ENCODE measurements at regions not wholly inside any gene's neighbourhood (a gene's known extent, or its start where the extent isn't known, plus 50 kb on each side); places are given as distances from the start of the nearest gene placed in this dataset.
"Not testable (repeated sequence)": the region's sequence is repeated elsewhere in the genome, so short reads cannot be mapped to it uniquely, and the experiment has no call there.

DNA sequence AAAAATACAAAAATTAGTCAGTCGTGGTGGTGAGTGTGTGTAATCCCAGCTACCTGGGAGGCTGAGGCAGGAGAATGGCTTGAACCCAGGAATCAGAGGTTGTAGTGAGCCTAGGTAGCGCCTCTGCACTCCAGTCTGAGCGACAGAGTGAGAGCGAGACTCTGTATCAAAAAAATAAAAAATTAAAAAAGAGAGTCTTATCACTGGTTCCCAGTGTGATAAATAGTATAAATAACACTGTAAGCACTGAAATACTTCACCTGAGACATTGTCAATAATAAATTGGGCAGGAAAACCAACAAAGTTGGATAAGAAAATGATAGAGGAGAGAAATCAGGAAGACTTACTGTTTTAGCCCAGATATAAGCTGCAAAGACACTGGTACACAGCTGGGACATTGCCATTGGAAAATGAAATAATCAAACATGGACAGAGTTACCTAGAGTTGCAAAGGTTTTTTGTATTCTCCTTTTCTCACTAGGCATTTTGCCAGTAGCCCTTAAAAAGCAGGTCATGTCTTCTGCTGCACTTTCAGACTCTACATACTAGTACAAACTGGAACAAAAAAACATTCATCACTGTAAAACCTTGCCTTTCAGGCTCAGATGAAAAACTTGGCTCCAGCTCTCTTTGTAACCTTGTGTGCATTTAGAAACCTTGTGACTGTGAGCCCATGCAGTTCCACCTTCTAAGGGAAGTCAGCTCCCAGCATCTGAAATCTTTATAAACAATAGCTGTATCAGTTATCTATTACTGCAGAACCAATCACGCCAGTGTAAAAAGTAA is 55.0 kb upstream of the PPP1R2C start:
- Histone ChIP-seq H3K36me3 (ENCODE audit: control insufficient read depth, insufficient read depth, low read length) (no peaks in the 10 kb centered on the region), H3K4me1 (ENCODE audit: control insufficient read depth, insufficient read depth, low read length) (no peaks in the 10 kb centered on the region), H3K27me3 (ENCODE audit: control insufficient read depth, insufficient read depth, low read length) (peaks cover 4% of the 10 kb centered on the region), H3K9me3 (replicated peaks; ENCODE audit: control insufficient read depth, low read depth, low read length) (no peaks in the 10 kb centered on the region), H3K4me3 (ENCODE audit: low read length) (no peak overlapping the region), H3K27ac (ENCODE audit: low read length) (no peak overlapping the region)
- no peak for DNase-seq
- WGBS (ENCODE audit: insufficient coverage) = no CpG with 5 or more reads among the region's 5 CpGs

GRCh38 chrX:42833550-42833940 is 55.6 kb upstream of the PPP1R2C start:
- not testable (repeated sequence) for DNase-seq; H3K27me3 ChIP-seq (ENCODE audit: control insufficient read depth, insufficient read depth, low read length); H3K27ac ChIP-seq (ENCODE audit: low read length); H3K36me3 ChIP-seq (ENCODE audit: control insufficient read depth, insufficient read depth, low read length); H3K4me3 ChIP-seq (ENCODE audit: low read length); H3K4me1 ChIP-seq (ENCODE audit: control insufficient read depth, insufficient read depth, low read length); H3K9me3 ChIP-seq (replicated peaks; ENCODE audit: control insufficient read depth, low read depth, low read length)
- no CpG with 5 or more reads among the region's 4 CpGs for WGBS (ENCODE audit: insufficient coverage)

- Histone ChIP-seq H3K9me3 (replicated peaks; ENCODE audit: control insufficient read depth, low read depth, low read length) (no peaks in the 10 kb centered on the region), H3K27ac (ENCODE audit: low read length) (no peak overlapping the region), H3K4me3 (ENCODE audit: low read length) (no peak overlapping the region), H3K36me3 (ENCODE audit: control insufficient read depth, insufficient read depth, low read length) (no peaks in the 10 kb centered on the region), H3K27me3 (ENCODE audit: control insufficient read depth, insufficient read depth, low read length) (no peaks in the 10 kb centered on the region), H3K4me1 (ENCODE audit: control insufficient read depth, insufficient read depth, low read length) (no peaks in the 10 kb centered on the region)
- DNase-seq = no peak
- WGBS (ENCODE audit: insufficient coverage) = 50% methylated on average over 2 of the region's 4 CpGs
Observed at GRCh38 chrX:42837101-42837726, 59.3 kb upstream of the PPP1R2C start.

- H3K27me3 ChIP-seq (ENCODE audit: control insufficient read depth, insufficient read depth, low read length) = no peaks in the 10 kb centered on the region
- no peak overlapping the region for H3K4me3 ChIP-seq (ENCODE audit: low read length)
- no peaks in the 10 kb centered on the region for H3K9me3 ChIP-seq (replicated peaks; ENCODE audit: control insufficient read depth, low read depth, low read length)
- no peaks in the 10 kb centered on the region for H3K36me3 ChIP-seq (ENCODE audit: control insufficient read depth, insufficient read depth, low read length)
- no peak overlapping the region for H3K27ac ChIP-seq (ENCODE audit: low read length)
- DNase-seq = no peak
- H3K4me1 ChIP-seq (ENCODE audit: control insufficient read depth, insufficient read depth, low read length) = no peaks in the 10 kb centered on the region
Observed at GRCh38 chrX:42837747-42838146, 59.8 kb upstream of the PPP1R2C start.

DNA sequence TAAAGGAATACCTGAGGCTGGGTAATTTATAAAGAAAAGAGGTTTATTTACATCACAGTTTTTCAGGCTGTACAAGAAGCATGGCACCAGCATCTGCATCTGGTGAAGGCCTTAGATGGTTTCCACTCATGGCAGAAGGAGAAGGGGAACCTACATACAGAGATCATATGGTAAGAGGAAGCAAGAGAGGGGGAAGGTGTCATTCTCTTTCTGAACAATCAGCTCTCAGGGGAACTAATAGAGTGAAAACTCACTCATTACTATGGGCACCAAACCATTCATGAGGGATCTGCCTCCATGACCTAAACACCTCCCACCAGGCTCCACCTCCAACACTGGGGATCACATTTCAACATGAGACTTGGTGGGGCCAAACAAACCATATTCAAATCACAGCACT is 61.7 kb upstream of the PPP1R2C start:
- Histone ChIP-seq H3K4me1 (ENCODE audit: control insufficient read depth, insufficient read depth, low read length) (no peaks in the 10 kb centered on the region), H3K27me3 (ENCODE audit: control insufficient read depth, insufficient read depth, low read length) (no peaks in the 10 kb centered on the region), H3K27ac (ENCODE audit: low read length) (no peak overlapping the region), H3K9me3 (replicated peaks; ENCODE audit: control insufficient read depth, low read depth, low read length) (no peaks in the 10 kb centered on the region), H3K36me3 (ENCODE audit: control insufficient read depth, insufficient read depth, low read length) (no peaks in the 10 kb centered on the region), H3K4me3 (ENCODE audit: low read length) (no peak overlapping the region)
- DNase-seq = no peak

DNA sequence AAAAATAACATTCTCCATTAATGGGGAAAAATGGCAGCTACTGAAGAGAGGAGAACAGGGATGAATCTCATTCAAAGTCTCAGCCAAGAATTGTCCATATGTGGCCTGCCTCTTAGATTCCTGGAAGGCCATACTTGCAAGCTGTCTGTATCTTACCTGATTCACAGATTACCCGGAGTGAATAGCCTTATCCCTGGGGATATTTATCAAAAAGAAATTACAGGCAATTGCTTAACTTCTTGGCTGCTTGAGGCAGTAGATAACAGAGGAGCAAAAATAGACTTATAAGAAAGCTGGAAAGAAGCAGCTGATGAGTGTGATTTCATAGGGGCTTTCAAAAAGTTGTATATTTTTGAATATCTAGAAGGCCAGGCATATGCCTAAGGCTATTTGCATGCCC is 68.8 kb upstream of the PPP1R2C start:
- H3K4me3 ChIP-seq (ENCODE audit: low read length) = no peak overlapping the region
- no peaks in the 10 kb centered on the region for H3K4me1 ChIP-seq (ENCODE audit: control insufficient read depth, insufficient read depth, low read length)
- no CpG with 5 or more reads among the region's 1 CpG for WGBS (ENCODE audit: insufficient coverage)
- H3K27me3 ChIP-seq (ENCODE audit: control insufficient read depth, insufficient read depth, low read length) = no peaks in the 10 kb centered on the region
- H3K27ac ChIP-seq (ENCODE audit: low read length) = no peak overlapping the region
- DNase-seq = no peak
- no peaks in the 10 kb centered on the region for H3K9me3 ChIP-seq (replicated peaks; ENCODE audit: control insufficient read depth, low read depth, low read length)
- no peaks in the 10 kb centered on the region for H3K36me3 ChIP-seq (ENCODE audit: control insufficient read depth, insufficient read depth, low read length)

DNA sequence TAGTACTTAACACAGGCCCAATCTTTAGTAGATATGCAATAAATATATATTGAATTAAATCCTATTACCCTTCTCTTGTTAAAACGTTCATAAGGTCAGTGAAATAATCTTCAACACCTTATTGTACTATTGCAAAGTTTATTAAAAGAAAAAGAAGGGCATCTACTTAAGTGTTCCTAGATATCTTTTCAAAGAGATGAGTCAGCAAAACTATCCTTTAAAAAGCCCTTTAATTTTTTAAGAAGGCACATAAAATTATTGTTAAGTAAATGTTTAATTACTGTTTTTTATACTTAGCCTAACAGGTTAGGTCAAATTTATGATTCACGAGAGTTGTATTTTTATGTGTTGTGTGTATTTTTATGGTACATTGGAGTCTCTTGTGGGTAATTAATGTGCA is 77.3 kb upstream of the PPP1R2C start:
- no peak for DNase-seq
- WGBS (ENCODE audit: insufficient coverage) = no CpG with 5 or more reads among the region's 2 CpGs
- no peak overlapping the region for H3K27ac ChIP-seq (ENCODE audit: low read length)
- H3K36me3 ChIP-seq (ENCODE audit: control insufficient read depth, insufficient read depth, low read length) = no peaks in the 10 kb centered on the region
- H3K9me3 ChIP-seq (replicated peaks; ENCODE audit: control insufficient read depth, low read depth, low read length) = no peaks in the 10 kb centered on the region
- H3K4me3 ChIP-seq (ENCODE audit: low read length) = no peak overlapping the region
- no peaks in the 10 kb centered on the region for H3K4me1 ChIP-seq (ENCODE audit: control insufficient read depth, insufficient read depth, low read length)
- peaks cover 3% of the 10 kb centered on the region for H3K27me3 ChIP-seq (ENCODE audit: control insufficient read depth, insufficient read depth, low read length)

DNA sequence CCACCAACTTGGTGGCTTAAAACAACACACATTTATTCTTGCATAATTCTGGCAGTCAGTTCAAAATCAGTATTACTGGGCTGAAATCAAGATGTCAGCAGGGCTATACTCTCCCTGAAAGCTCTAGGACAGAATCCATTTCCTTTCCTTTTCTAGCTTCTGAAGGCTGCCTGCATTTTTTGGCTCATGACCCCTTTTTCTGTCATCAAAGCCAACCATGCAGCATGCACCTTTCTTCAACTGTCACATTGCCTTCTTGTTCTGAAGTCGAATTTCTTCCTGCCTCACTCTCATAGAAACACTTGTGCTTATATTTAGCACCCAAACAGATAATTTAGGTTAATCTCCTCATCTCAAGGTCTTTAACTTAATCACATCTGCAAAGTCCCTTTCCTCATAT is 79.8 kb upstream of the PPP1R2C start:
- 29% methylated on average over 1 of the region's 1 CpG for WGBS (ENCODE audit: insufficient coverage)
- no peak for DNase-seq

DNA sequence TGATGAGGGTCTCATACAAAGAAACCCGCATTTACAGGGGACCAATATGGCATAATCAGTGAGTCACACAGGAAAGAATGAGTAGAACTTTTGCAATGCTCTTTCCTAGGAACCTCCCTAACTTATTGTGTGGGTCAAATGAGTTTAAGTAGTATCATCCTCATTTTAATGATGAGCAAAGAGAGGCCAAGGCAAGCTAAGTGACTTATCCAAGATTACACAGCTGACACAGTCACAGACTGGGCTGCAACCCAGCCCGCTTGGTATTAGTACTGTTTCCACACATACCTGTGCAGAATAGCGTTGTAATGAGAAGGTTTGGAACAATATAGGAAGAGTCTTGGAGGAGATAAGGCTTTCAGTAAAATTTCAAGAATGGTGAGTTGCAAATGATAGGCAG is 91.0 kb upstream of the PPP1R2C start:
- Histone ChIP-seq H3K9me3 (replicated peaks; ENCODE audit: control insufficient read depth, low read depth, low read length) (no peaks in the 10 kb centered on the region), H3K4me3 (ENCODE audit: low read length) (no peak overlapping the region), H3K36me3 (ENCODE audit: control insufficient read depth, insufficient read depth, low read length) (no peaks in the 10 kb centered on the region), H3K27me3 (ENCODE audit: control insufficient read depth, insufficient read depth, low read length) (no peaks in the 10 kb centered on the region), H3K4me1 (ENCODE audit: control insufficient read depth, insufficient read depth, low read length) (no peaks in the 10 kb centered on the region), H3K27ac (ENCODE audit: low read length) (no peak overlapping the region)
- DNase-seq = no peak
- WGBS (ENCODE audit: insufficient coverage) = 50% methylated on average over 1 of the region's 3 CpGs

More for the DNA sequence above, 79.8 kb upstream of the PPP1R2C start:
- Histone ChIP-seq H3K4me1 (ENCODE audit: control insufficient read depth, insufficient read depth, low read length) (no peaks in the 10 kb centered on the region), H3K36me3 (ENCODE audit: control insufficient read depth, insufficient read depth, low read length) (no peaks in the 10 kb centered on the region), H3K27me3 (ENCODE audit: control insufficient read depth, insufficient read depth, low read length) (peaks cover 3% of the 10 kb centered on the region), H3K4me3 (ENCODE audit: low read length) (no peak overlapping the region), H3K27ac (ENCODE audit: low read length) (no peak overlapping the region), H3K9me3 (replicated peaks; ENCODE audit: control insufficient read depth, low read depth, low read length) (no peaks in the 10 kb centered on the region)

DNA sequence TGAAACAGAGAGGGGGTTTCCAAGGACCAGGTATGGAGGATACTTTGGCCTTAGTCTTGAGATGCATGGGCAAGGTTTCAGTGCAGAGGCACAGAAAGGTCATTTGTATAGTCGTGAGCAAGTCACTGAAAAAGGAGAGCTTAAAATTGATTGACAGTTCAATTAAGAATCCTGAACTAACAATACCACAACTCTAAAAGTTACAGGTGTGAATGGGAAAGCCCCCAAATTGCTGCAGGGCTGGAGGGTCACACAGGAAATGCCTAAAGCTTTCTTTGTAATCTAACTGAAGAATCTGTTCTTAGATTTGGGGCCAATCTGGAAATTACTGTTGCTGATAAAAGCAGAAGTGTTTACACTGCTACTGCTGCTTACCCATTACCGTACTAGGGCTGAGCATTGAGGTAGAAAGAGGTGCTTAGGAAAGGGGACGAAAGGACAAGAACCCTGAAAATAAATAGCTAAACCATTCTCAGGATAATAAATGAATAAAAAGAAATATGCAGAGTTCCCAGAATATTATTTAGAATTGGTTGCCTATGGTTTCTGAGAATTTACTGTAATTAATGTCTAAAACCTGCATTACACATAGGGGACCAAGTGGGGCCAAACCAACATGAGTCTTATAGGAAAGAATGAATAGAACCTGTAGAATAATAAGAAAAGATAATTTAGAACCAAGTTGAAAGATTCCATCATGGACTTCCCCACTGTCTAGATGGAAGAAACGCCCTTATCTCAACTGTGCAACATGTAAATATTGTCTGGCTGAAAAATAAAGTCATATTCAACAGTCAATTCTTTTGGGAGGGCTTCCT is 91.9 kb upstream of the PPP1R2C start:
- DNase-seq = no peak
- no CpG with 5 or more reads among the region's 4 CpGs for WGBS (ENCODE audit: insufficient coverage)

More for the DNA sequence above, 91.9 kb upstream of the PPP1R2C start:
- H3K4me3 ChIP-seq (ENCODE audit: low read length) = no peak overlapping the region
- no peaks in the 10 kb centered on the region for H3K36me3 ChIP-seq (ENCODE audit: control insufficient read depth, insufficient read depth, low read length)
- no peaks in the 10 kb centered on the region for H3K9me3 ChIP-seq (replicated peaks; ENCODE audit: control insufficient read depth, low read depth, low read length)
- no peaks in the 10 kb centered on the region for H3K4me1 ChIP-seq (ENCODE audit: control insufficient read depth, insufficient read depth, low read length)
- no peak overlapping the region for H3K27ac ChIP-seq (ENCODE audit: low read length)
- H3K27me3 ChIP-seq (ENCODE audit: control insufficient read depth, insufficient read depth, low read length) = no peaks in the 10 kb centered on the region
